Muscle layer of colon (tissue), 2 donors: ENCODE measurements at regions not wholly inside any gene's neighbourhood (a gene's known extent, or its start where the extent isn't known, plus 50 kb on each side); places are given as distances from the start of the nearest gene placed in this dataset.
"Not testable (repeated sequence)": the region's sequence is repeated elsewhere in the genome, so short reads cannot be mapped to it uniquely, and the experiment has no call there.

Experiments used
- H3K27ac ChIP-seq: one replicate; pipeline ENCODE4 v1.7.0; 2013; ENCODE audit warnings: low read depth, mild to moderate bottlenecking, low read length, moderate library complexity
- H3K27me3 ChIP-seq, 2 donors: one replicate each; pipeline ENCODE4 v1.7.0; 2013; ENCODE audit warnings: low read length in 2 of 2, mild to moderate bottlenecking in 2 of 2; ENCODE audit not compliant: insufficient read depth in 2 of 2, control insufficient read depth in 1 of 2
- H3K36me3 ChIP-seq: one replicate; pipeline ENCODE4 v1.7.0; 2013; ENCODE audit warnings: mild to moderate bottlenecking, low read length; ENCODE audit not compliant: insufficient read depth
- H3K4me1 ChIP-seq: one replicate; pipeline ENCODE4 v1.7.0; 2013; ENCODE audit warnings: mild to moderate bottlenecking, low read length; ENCODE audit not compliant: insufficient read depth
- H3K4me3 ChIP-seq, 2 donors: one replicate each; pipeline ENCODE4 v1.7.0; 2013; ENCODE audit warnings: low read length in 2 of 2, low read depth in 1 of 2, mild to moderate bottlenecking in 1 of 2, moderate library complexity in 1 of 2
- H3K9ac ChIP-seq: one replicate; pipeline ENCODE4 v1.7.0; 2013; ENCODE audit warnings: low read length
- H3K9me3 ChIP-seq: one replicate; pipeline ENCODE4 v1.7.0; 2013; ENCODE audit warnings: mild to moderate bottlenecking, low read length
- donor health status: abdominal sarcoma.
- donor health status: Adenocarcinoma of cecum.

GRCh38 chr2:166665991-166666940 lies 172.2 kb upstream of the SCN7A start:
- H3K9me3 ChIP-seq = no peaks in the 10 kb centered on the region
- H3K4me3 ChIP-seq = no peak overlapping the region

DNA sequence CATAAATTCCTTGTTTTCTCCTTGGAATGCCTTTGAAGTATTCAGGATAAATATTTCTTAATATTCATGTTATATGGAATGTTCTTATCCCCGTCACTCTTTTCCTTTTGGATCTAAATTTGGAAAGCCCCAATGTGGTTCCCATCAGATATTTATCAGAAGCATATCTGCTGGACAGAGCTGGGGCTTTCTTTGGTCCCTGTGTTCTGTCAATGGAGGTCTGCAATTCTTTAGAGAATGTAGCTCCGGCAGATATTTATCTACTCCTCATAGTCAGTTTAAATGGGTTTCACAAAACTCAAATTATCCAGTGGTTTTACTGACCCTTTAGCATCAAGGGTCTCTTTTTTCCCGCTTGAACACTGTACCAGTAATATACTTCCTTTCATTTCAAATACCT lies 167.8 kb upstream of the SCN7A start:
- Histone ChIP-seq H3K36me3 (no peaks in the 10 kb centered on the region), H3K27ac (no peak overlapping the region), H3K4me1 (no peaks in the 10 kb centered on the region), H3K9me3 (no peaks in the 10 kb centered on the region), H3K27me3 (no peaks in the 10 kb centered on the region), H3K4me3 (no peak overlapping the region), H3K9ac (no peak overlapping the region)

More at GRCh38 chr2:166665991-166666940, 172.2 kb upstream of the SCN7A start:
- Histone ChIP-seq H3K27me3 (no peaks in the 10 kb centered on the region), H3K9ac (no peak overlapping the region), H3K4me1 (no peaks in the 10 kb centered on the region), H3K27ac (no peak overlapping the region), H3K36me3 (no peaks in the 10 kb centered on the region)

DNA sequence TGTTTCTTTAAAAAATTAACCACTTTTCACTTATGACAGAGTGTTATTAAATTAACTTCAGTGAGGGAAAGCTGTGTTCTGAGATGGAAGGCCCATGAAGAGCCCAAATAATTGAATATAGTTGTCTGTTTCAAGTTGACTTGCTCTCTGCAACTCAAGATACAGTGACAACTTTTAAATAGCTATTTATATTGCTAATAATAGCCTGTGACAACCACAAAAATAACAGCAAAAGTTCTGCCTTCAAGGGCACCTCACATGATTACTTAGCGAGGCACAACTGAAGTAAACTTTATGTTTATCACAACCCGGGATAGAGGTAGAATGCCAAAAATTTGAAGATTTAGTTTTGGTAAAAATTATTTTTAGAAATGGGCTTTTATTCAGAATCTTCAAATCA lies 167.3 kb upstream of the SCN7A start:
- H3K27me3 ChIP-seq = no peaks in the 10 kb centered on the region
- no peaks in the 10 kb centered on the region for H3K9me3 ChIP-seq
- no peak overlapping the region for H3K9ac ChIP-seq
- no peak overlapping the region for H3K4me3 ChIP-seq
- no peak overlapping the region for H3K27ac ChIP-seq
- H3K4me1 ChIP-seq = no peaks in the 10 kb centered on the region
- no peaks in the 10 kb centered on the region for H3K36me3 ChIP-seq

DNA sequence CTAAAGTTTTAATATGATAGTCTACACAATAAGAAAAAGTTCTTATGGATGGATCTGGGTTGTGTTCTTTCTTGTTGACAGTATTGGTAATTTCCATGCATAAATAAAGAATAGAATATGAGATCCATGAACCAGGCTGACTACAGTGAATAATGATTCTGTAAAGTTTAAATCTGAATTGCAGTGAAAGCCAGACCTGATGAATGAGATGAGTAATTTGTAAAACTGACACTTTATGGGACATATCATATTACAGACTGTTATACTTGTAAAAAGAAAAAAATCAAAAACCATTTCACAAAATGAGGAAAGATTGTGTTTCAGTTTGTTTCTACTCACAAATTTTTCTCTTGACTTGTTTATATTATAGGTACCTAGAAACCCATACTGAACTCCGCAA lies 164.9 kb upstream of the SCN7A start:
- H3K27me3 ChIP-seq = no peaks in the 10 kb centered on the region

DNA sequence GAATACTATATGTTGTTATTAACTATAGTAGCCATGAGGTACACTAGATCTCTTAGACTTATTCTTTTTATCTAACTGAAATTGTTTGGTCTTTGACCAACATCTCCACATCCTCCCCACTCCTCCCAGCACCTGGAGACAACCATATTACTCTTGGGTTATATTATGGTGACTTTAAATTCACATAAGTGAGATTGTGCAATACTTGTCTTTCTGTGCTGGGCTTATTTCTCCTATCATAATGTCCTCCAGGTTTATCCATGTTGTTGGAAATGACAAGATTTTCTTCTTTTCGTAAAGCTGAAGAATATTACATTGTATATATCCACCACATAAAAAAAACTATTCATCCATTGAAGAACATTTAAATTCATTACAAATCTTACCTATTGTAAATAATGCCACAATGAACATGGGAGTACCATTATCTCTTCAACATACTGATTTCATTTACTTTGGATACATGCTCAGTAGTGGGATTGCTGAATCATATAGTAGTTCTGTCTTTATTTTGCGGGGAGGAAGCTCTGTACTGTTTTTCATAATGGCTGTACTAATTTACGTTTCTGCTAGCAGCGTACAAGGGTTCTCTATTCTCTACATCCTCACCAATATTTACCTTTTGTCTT lies 159.2 kb upstream of the SCN7A start:
- H3K9me3 ChIP-seq = no peaks in the 10 kb centered on the region
- H3K27ac ChIP-seq = no peak overlapping the region
- no peak overlapping the region for H3K9ac ChIP-seq

More for the DNA sequence above, 164.9 kb upstream of the SCN7A start:
- H3K36me3 ChIP-seq = no peaks in the 10 kb centered on the region
- H3K4me3 ChIP-seq = no peak overlapping the region
- no peak overlapping the region for H3K9ac ChIP-seq
- no peaks in the 10 kb centered on the region for H3K4me1 ChIP-seq
- H3K9me3 ChIP-seq = no peaks in the 10 kb centered on the region
- no peak overlapping the region for H3K27ac ChIP-seq

GRCh38 chr2:166651991-166652390 lies 157.9 kb upstream of the SCN7A start:
- Histone ChIP-seq H3K4me3 (no peak overlapping the region), H3K36me3 (no peaks in the 10 kb centered on the region)

More for the DNA sequence above, 159.2 kb upstream of the SCN7A start:
- Histone ChIP-seq H3K4me3 (no peak overlapping the region), H3K27me3 (no peaks in the 10 kb centered on the region), H3K4me1 (peaks cover 6% of the 10 kb centered on the region), H3K36me3 (no peaks in the 10 kb centered on the region)

GRCh38 chr2:166651080-166651675 lies 157.1 kb upstream of the SCN7A start:
- Histone ChIP-seq H3K36me3 (no peaks in the 10 kb centered on the region), H3K9me3 (no peaks in the 10 kb centered on the region), H3K27me3 (no peaks in the 10 kb centered on the region), H3K4me3 (no peak overlapping the region), H3K4me1 (peaks cover 6% of the 10 kb centered on the region), H3K27ac (no peak overlapping the region), H3K9ac (no peak overlapping the region)

More at GRCh38 chr2:166651991-166652390, 157.9 kb upstream of the SCN7A start:
- Histone ChIP-seq H3K9ac (no peak overlapping the region), H3K27ac (no peak overlapping the region), H3K9me3 (no peaks in the 10 kb centered on the region), H3K27me3 (no peaks in the 10 kb centered on the region), H3K4me1 (peaks cover 6% of the 10 kb centered on the region)

GRCh38 chr2:166647935-166648334 lies 153.9 kb upstream of the SCN7A start:
- Histone ChIP-seq H3K4me1 (peaks cover 6% of the 10 kb centered on the region), H3K4me3 (no peak overlapping the region), H3K9ac (no peak overlapping the region), H3K9me3 (no peaks in the 10 kb centered on the region), H3K36me3 (no peaks in the 10 kb centered on the region), H3K27ac (no peak overlapping the region), H3K27me3 (no peaks in the 10 kb centered on the region)

DNA sequence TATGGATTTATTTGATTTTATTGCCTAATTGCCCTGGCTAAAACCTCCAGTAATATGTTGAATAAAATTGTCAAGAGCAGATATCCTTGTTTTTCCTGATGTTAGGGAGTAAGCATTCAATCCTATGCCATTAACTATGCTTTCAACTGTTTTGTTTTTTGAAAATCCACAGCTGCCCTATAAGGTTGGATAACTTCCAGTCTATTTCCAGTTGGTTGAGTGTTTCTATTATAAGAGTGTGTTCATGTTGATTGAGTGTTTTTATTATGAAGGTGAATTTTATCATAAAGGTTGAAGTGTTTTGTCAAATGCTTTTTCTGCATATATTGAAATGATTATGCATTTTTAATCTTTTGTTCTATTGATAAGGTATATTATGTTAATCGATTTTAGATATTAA lies 149.9 kb upstream of the SCN7A start:
- Histone ChIP-seq H3K9ac (no peak overlapping the region), H3K27me3 (no peaks in the 10 kb centered on the region), H3K4me1 (no peaks in the 10 kb centered on the region), H3K9me3 (no peaks in the 10 kb centered on the region), H3K27ac (no peak overlapping the region), H3K4me3 (no peak overlapping the region), H3K36me3 (no peaks in the 10 kb centered on the region)

GRCh38 chr2:166641516-166641915 lies 147.5 kb upstream of the SCN7A start:
- not testable (repeated sequence) for H3K27me3 ChIP-seq, H3K27ac ChIP-seq, H3K9ac ChIP-seq, H3K4me3 ChIP-seq, H3K9me3 ChIP-seq, H3K4me1 ChIP-seq, H3K36me3 ChIP-seq

- H3K27ac ChIP-seq = no peak overlapping the region
- H3K4me1 ChIP-seq = no peaks in the 10 kb centered on the region
- H3K4me3 ChIP-seq = no peak overlapping the region
- no peak overlapping the region for H3K9ac ChIP-seq
- H3K27me3 ChIP-seq = no peaks in the 10 kb centered on the region
- H3K36me3 ChIP-seq = no peaks in the 10 kb centered on the region
- no peaks in the 10 kb centered on the region for H3K9me3 ChIP-seq
These were observed 143.0 kb upstream of the SCN7A start for GRCh38 chr2:166637051-166637450.
